HEK293 (cell line): ENCODE measurements at regions not wholly inside any gene's neighbourhood (a gene's known extent, or its start where the extent isn't known, plus 50 kb on each side); places are given as distances from the start of the nearest gene placed in this dataset.

Source experiments
- YY1 ChIP-seq: fragments of 450-650 bp; formaldehyde crosslinking; IDR thresholded peaks from 2 replicates; pipeline ENCODE4 v1.5.1; 2018; ENCODE audit warnings: missing biosample characterization, missing genetic modification characterization
- ZNF121 ChIP-seq: fragments of 450-650 bp; formaldehyde crosslinking; IDR thresholded peaks from 2 replicates; pipeline ENCODE4 v1.5.1; 2016; ENCODE audit warnings: missing biosample characterization, missing genetic modification characterization

DNA sequence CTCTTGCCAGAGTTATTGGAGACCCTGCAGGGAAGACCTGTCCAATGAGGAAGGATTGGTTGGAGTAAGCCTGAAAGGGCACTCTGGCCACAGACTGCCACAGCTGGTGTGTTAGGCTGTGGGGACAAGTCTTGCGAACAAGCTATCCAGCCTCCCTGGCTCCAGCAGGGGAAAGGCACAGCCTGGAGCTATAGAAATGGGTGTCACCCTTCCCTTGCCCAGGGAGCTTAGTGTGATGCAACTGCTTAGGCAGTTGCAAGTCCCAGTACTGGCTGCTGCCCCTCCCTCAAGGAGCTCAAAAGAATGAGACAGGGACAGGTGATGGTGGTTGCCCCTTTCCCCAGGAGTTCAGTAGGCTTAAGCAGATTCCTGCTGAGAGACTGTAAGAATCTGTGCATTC lies 165.7 kb upstream of the CT83 start:
- TF ChIP-seq ZNF121 (tag by site-specific recombination) (no peak), YY1 (tag by site-specific recombination) (no peak)
